GM18909 (cell line): ENCODE measurements at regions not wholly inside any gene's neighbourhood (a gene's known extent, or its start where the extent isn't known, plus 50 kb on each side); places are given as distances from the start of the nearest gene placed in this dataset.

Experiments used
- ATAC-seq: cut with Tn5 transposase; IDR thresholded peaks from one replicate; pipeline ENCODE4 v1.9.1; 2021; ENCODE audit warnings: mild to moderate bottlenecking; ENCODE audit not compliant: unreplicated experiment, poor library complexity

DNA sequence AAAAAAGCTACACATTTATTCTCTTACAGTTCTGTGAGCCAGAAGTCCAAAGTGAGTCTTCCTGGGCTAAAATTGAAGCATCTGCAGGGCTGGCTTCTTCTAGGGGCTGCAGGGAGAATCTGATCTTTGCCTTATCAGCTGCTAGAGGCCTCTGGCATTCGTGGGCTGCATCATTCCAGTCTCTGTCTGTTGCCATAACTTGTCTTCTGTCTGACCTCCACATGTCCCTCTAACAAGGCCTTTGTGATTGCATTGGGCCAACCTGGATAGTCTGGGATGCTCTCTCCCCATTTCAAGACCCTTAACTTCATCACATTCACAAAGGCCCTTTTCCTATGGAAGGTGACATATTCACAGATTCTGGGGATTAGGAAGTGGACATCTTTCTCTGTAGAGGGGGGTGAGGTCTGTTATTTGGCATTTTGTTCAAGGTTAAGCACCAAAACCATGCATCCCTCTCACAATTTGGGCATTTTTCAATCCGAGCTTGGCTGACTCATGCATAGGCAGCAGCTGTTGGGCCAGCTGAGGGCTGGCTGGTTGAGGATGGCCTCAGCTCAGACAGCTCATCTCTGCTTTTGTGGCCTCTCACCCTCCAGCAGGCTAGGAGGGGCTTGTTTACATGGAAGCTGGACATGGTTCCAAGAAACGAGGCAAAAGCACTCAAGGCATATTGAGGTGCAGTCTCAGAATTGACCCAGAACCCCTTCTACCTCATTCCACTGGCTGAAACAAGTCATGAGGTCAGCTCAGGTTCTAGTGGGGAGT is 116.1 kb upstream of the NXT1 start:
- ATAC-seq: no peak

DNA sequence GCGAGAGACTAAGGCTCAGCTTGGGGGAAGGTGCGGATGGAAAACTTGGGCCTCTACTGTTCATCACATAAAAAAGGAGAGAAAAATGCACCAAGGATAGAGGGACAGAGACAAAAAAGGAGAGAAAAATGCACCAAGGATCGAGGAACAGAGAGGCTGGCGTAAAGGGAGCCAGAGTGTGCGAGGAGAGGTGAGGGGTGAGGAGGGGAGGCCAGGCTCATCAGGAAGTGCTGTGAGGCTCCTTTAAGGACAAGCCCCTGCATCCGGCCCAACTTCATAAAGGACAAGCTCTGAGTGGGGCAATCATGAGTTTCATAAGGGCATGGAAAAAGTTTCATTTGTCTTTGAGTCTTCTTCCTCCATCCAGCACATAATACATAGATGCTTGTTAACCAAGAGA is 117.2 kb upstream of the NXT1 start:
- ATAC-seq: no peak

DNA sequence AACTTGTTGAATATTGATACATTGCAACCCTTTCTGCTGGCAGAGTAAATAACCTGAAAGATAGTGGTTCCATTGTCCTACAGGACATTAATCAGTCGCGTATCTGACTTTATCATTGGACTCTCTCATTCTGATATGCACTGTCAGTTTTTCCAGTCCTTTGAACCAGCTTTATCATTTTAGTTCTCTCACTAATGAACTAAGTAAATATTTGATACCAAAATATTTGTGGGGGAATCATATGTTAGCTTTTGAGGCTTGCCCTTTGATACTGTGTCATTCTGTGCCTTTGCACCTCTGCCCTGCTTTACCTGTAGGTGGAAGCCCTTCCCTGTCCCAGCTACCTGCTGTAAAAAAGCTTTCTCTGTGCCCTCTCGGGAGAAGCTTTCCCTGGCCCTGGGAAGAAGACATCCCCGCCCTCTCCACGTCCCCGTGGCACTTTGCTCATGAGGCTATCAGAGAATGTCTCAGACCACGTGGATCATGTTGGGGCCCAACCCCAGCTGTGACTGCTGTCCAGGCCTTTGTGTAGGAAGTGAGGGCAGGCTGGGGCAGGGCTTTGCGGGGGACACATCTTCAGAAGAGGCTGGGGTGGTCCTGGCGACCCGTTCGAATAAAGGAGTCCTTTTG is 117.8 kb upstream of the NXT1 start:
- ATAC-seq: no peak

DNA sequence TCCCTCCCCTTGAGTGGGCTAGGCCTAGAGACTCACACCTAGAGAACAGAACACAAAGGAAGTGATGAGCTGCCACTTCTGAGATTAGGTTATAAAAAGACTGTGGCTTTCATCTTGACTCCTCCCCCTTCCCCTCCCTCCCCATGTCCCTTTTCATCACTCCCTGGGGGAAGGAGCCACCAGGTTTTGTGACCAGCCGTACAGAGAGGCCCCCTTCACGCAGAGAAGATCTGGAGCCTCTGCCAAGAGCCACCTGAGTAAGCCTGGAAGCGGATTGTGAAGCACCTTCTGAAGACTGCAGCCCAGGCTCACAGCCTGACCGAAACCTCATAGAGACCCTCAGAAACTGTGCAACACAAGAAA is 118.4 kb upstream of the NXT1 start:
- ATAC-seq: no peak

DNA sequence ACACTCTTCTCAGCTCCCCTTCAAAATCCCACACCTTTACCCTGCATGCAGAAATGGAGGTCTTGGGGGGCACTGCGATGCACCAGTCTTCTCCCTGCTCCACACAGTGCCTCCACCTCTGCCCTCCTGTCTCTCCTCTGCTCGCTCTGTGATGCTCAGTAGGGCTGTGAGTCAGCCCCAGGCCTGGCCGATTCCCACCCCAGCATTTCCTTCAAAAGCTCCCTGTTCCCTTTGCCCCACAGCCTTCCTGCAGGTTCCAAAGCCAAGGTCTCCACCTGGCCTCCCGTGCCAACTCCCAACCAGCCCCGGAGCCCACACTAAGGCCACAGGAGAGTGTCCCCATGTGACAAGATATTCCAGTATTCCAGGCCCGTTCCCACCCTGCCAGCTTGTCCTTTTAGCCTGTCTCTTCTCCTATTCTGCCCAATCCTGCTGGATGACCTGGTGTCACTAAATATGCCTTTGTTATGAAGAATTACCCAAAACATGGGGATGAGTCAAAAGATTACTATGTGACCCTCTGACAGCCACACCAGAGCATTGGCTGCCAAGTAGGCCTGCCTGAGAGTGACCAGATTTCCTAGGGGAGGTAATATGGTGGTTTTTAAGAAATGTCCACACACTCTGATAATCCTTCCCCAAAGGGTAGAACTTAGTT is 118.9 kb upstream of the NXT1 start:
- ATAC-seq: no peak

DNA sequence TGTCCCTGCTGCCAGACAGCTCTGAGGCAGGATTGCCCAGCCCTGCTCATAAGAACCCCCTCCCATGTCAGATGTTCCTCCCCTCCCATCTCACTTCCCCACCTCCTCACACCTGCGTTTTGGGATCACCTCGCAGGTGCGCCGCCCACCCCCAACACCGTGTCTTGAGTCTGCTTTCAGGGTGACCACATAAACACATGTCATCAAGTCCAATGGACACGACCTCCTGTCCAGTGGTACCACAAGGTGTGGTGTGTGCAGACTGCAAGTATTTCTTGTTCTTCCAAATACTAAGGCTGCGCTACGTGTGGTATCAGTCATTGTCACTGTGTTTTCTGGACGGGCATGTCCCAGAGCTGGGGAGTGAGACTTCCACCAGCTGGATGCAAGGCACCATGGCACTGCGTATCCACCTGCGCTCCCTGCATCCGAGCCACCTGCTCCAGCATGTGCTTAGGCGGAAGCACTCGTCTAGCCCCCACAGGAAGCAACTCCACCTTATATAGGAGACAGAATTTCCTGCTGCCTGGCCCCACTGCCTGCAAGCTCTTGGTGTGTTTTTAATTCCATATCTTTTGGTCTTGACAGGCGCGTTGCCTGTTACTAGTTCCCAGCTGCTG is 119.7 kb upstream of the NXT1 start:
- ATAC-seq: no peak

DNA sequence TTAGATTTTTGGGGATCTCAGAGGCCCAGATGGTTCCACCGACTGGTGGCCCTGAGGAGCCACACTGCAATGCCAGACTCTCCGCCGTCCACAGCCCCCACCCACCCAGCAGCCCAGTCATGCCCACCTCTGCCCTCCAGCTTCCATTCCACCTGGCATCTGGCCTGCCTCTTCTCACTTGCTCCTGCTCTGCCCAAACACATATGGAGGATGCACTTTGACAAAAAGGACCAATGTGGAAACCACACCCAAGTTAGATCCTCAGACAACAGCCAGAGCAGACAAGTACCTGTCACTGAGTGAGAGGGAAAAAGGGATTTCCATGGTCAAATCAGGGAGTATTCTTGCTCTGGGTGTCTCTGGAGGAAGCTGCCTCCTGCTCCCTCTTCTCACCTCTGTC is 120.6 kb upstream of the NXT1 start:
- ATAC-seq: no peak

DNA sequence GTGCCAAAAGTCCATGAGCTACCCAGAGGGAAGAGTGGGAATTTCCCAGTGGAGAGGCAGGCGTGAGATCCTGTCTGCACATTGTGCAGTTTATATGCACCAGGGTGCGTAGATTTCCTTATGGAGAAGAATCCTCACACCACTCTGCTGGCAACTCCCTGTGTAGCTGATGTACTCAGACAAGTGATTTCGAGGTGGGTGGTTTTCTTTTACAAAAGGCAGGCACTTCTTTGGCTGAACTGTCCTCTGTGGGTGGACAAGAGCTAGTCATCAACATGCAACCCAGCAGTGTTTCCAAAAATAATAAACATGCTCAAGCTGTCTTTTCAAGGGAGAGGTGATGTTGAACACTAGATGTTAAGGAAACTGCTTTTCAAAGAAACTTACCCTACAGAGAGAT is 121.7 kb upstream of the NXT1 start:
- no peak for ATAC-seq

DNA sequence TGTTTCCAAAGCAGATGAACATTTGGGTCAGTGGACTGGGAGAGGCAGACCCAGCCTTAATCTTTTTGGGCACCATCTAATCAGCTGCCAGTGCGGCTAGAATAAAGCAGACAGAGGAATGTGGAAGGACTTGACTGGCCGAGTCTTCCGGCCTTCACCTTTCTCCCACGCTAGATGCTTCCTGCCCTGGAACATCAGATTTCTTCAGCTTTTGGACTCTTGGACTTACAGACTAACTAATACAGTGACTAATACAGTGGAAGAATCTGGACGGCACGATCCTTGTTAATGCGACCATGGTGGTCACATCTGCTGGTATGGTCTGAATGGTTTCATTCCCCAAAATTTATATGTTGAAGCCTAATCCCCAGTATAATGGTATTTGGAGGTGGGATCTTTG is 122.6 kb upstream of the NXT1 start:
- ATAC-seq: no peak

DNA sequence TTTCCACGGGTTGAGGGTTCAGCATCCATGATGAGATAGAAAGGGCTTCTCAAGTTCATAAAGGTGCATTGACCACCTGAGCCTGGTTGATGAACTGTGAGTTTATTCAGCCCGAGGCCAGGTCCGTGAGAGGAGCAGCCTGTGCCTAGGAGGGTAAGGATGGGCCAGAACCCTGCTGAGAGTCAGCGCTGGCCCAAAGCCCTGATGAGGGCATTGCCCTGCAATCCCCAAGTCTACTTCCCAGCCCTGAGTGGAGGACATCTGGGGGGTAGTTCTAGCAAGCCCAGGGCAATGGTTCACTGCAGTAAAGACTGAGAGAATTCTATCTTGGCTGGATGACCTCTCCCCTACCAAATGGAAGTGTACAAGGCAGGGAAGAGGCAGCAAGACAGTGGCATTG is 123.3 kb upstream of the NXT1 start:
- ATAC-seq: no peak

DNA sequence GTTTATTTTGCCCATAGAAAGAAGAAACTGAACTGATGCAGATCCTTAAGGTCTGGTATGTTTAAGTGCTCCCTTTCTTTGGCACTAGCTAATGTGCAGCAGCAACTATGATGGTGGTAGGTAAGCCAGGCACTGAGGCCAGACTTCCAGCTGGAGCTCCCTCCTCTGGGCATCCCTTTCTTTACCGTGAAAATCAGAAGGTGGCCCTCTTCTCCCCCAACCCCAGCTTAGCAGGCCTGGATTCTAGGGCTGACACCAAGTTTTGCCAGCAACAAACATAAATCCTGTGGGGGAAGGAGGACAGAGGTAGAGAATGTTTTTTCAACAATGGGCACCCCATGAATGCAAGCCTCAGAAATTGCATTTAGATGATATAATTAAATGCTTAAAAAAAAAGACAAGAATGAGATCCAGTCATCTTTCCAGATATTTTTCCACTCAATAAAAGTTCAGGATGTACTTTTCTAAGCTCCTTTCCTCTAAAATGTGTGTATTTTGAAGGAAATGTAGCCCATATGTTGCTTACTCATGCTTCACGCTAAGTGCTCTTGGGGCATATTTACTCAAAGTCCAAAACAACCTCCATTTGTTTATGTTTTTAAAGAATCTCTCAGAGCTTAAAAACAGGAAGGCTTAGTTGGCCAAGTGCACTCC is 123.9 kb upstream of the NXT1 start:
- ATAC-seq: no peak

DNA sequence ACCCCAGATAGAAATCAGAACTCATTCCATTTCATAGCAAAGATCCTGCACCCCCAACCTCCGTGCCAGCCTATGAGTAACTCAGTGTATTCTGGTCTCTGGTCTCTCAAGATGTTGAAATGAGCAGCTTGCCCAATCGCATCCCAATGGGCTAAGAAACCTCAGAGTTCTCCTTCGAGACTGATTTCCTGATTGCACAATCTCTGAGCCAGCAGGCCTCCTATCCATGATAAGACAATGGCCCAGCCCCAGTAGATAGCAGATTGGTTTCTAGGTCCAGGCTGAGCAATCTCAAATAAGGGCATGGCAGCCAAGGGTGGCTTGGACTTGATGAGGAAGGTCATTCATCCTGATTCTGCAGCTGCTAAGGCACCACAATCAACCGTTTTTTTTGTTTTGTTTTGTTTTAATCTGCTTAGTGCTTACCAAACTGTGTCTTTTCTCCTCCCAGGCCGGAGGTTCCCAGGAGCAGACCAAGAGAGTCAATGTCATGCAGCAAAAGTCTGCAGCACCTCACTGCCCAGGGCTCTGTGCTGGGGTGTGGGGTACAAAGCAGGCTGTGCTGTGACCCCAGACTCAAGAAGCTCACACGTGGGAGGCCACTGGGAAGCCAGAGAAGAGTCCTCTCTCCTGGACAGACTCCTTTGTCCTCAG is 125.1 kb upstream of the NXT1 start:
- no peak for ATAC-seq

DNA sequence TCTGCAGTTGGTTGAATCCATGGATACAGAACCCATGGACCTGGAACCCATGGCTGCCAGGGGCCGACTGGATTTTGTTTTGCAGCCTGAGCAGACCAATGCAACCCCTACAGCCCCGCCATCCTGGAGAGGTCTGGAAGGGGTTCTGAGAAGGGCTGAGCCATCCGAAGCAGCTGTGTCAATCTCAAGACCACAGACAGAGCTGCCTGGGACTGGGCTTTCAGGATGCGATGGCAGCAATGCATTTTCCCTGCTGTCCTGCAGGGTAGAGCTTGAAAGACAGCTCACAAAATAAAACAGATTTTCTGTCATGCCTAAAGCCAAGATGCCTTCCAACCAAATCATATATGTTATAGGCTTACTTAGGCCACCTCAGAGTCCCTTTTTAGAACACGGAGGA is 125.8 kb upstream of the NXT1 start:
- no peak for ATAC-seq

DNA sequence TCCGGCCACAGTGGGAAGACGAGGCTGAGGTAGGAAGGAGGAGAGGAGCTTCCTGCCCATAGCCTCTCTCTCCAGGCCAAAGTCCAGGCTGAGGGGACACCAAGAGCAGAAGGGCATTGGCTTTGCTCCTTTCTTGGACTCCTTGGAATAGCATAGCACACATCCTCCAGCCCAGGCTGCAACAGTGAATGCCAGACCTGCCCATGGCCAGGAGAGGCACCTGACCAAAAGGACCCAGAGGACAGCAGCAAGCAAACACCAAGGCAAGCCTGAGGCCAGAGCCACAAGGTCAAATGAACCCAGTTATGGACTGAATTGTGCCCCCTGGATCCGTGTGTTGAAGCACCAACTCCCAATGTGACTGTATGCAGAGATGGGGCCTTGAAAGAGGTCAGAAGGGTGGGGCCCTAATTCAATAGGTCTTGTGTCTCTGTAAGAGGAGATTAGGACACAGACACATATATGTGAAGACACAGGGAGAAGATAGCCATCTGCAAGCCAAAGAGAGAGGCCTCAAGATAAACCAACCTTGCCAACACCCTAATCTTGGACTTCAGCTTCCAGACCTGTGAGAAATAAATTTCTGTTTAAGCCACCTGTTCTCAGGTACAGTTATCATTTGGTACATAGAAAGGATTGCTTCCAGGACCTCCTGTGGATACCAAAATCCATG is 126.5 kb upstream of the NXT1 start:
- no peak for ATAC-seq

DNA sequence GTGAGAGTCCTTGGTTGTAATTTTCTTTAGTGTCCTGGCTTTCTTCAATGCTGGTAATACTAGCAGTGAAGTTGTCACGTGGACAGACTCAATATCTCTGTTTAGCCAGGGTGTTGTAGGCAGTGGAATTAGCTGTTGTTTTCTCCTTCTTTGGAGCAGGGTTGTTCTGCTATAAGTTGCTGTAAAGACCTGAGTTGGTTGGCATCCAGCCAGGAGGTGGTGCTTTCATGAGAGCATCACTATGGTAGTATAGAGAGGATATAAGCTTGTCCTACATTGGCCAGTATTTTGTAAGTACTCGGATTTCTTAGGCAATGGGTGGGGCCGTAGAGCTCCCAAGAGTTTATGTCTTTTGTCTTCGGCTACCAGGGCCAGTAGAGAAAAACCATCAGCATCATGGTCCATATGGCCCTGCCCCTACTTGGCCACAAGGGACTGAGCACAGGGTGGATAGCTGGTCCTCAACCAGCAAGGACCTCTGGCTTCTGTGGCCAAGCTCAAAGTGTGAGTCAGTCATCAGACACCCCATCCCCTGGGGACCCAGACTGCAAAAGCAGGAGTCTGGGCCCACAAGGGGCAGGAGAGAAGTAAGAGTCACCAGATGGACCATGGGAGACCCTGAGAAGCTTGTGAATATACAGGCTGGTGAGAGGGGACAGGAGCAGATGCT is 127.9 kb upstream of the NXT1 start:
- ATAC-seq: no peak

DNA sequence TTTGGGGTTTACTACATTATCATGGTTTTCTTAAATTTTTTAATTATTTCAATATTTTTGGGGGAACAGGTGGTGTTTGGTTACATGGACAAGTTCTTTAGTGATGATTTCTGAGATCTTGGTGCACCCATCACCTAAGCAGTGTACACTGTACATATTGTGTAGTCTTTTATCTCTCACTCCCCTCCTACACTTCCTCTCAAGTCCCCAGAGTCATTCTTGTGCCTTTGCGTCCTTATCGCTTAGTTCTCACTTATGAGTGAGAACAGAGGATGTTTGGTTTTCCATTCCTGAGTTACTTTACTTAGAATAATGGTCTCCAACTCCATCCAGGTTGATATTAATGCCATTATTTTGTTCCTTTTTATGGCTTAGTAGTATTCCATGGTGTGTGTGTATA is 130.9 kb upstream of the CD93 start:
- ATAC-seq: no peak

DNA sequence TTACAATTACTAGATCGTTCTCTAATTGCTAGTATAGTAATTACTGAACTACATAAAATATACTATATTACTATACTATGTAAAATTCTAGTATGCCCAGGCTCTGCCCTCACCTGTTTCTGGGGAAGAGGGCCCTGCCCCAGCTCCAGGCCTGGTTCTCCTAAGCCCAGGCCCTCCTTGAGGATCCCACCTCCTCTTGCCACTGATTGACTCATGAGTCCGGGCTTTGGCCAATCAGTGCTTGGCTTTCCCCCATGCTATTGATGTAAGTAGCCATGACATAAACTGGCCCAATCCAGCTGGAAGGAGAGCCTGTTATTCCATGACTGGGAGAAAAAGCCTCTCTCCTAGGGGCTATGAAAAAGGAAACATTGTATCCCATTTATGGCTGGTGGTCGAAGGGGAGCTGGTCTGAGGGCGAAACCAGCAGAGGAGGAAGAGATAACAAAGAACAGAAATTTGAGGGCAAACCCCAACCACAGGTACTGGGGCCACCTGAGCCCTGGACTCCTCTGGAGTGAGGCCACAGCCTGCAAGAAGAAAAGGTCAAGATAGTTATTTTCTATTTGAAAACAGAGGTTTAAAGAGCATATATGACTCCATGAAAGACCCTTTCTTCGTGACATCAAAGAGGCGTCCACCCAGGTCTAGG is 129.3 kb upstream of the CD93 start:
- ATAC-seq: no peak

DNA sequence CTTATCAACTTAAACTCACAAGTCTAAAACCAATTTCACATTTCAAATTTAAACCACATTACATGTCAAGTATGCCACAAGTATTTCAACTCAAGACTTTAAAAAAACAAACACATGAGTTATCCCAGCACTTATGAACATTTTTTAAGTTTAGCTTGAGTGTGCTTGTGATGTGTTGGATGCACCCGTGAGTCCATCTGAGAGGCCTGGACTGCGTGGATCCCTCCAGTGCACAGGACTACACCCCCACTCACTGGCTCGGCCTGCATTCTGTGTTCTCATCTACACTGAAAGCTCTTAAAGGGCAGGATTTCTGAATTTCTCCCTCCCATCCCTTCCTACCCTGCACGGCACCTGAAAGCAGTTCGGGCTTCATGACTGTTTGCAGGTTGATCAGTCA is 128.8 kb upstream of the CD93 start:
- no peak for ATAC-seq

DNA sequence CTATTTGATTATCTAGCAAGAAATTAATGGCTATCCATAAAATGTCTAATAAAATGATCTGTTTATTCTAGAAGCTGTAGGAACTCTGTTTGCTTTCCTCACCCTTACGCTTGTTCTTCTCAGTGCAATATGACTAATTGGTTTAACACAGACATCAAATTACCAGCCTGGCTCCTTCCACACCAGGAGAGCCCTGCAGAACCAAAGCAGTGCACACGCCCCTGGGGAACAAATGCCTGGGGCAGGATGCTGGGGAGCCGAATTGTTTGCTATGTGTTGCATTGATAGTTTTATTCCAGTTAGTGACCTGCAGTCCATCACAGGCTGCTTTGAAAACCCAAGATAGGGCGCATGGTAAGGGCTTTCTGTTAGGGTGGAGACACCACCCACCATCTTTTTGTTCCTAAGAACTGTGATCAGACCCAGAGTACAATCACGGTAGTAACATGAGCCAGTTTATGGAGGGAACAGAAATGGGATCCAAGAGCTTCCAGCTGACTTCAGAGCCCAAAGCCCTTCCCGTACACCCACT is 126.4 kb upstream of the CD93 start:
- no peak for ATAC-seq
